ENCODE measurements at regions not wholly inside any gene's neighbourhood (a gene's known extent, or its start where the extent isn't known, plus 50 kb on each side); places are given as distances from the start of the nearest gene placed in this dataset.

- H3K79me2 ChIP-seq (replicated peaks; ENCODE audit: insufficient read depth, low read length) = no peaks in the 10 kb centered on the region
- no peaks in the 10 kb centered on the region for H3F3A ChIP-seq (ENCODE audit: insufficient read depth, low read length, poor library complexity, severe bottlenecking)
- no peaks in the 10 kb centered on the region for H3K27me3 ChIP-seq (ENCODE audit: insufficient read depth, low read depth, low read length)
- TF ChIP-seq EP300 (conservative IDR thresholded peaks at IDR 0.05; ENCODE audit: poor library complexity, severe bottlenecking) = no peak
- no peak for TF ChIP-seq POLR2AphosphoS5 (IDR thresholded peaks at IDR 0.05)
- no peak for TF ChIP-seq SMC3 (conservative IDR thresholded peaks at IDR 0.05; ENCODE audit: poor library complexity)
- no peak for TF ChIP-seq MXI1 (conservative IDR thresholded peaks at IDR 0.05; ENCODE audit: poor library complexity, severe bottlenecking)
- TF ChIP-seq TAF1 (IDR thresholded peaks at IDR 0.05; ENCODE audit: low read depth) = no peak
- no peak for TF ChIP-seq CTCF (IDR thresholded peaks at IDR 0.05; ENCODE audit: poor library complexity, severe bottlenecking)
- no peak for TF ChIP-seq RAD21 (conservative IDR thresholded peaks at IDR 0.05)
- no peak for TF ChIP-seq REST (IDR thresholded peaks at IDR 0.05; ENCODE audit: borderline replicate concordance)
- TF ChIP-seq EZH2 (IDR thresholded peaks at IDR 0.05; ENCODE audit: borderline replicate concordance, insufficient read depth, low read length, poor library complexity, severe bottlenecking) = no peak
- H3K9me3 ChIP-seq (ENCODE audit: low read length) = no peaks in the 10 kb centered on the region
- no peak overlapping the region for H3K4me2 ChIP-seq (ENCODE audit: low read length)
- H2AFZ ChIP-seq (ENCODE audit: low read depth, low read length) = no peak overlapping the region
- H3K9me2 ChIP-seq (ENCODE audit: insufficient read depth, low read length) = no peaks in the 10 kb centered on the region
- H3K36me3 ChIP-seq (ENCODE audit: insufficient read depth, low read length) = no peaks in the 10 kb centered on the region
- H4K20me1 ChIP-seq (ENCODE audit: insufficient read depth) = no peaks in the 10 kb centered on the region
- H3K4me3 ChIP-seq (ENCODE audit: low read length) = no peak overlapping the region
- H3K27ac ChIP-seq (ENCODE audit: low read length) = no peak overlapping the region
- no peak overlapping the region for H3K9ac ChIP-seq (ENCODE audit: low read length)
Observed at GRCh38 chr1:221184131-221184794, 305.0 kb downstream of the HLX start.

GRCh38 chr1:221187174-221187573 is 307.9 kb downstream of the HLX start:
- Histone ChIP-seq H2AFZ (ENCODE audit: low read depth, low read length) (no peak overlapping the region), H4K20me1 (ENCODE audit: insufficient read depth) (no peaks in the 10 kb centered on the region), H3K9me2 (ENCODE audit: insufficient read depth, low read length) (no peaks in the 10 kb centered on the region), H3K36me3 (ENCODE audit: insufficient read depth, low read length) (no peaks in the 10 kb centered on the region), H3K9ac (ENCODE audit: low read length) (no peak overlapping the region), H3K27ac (ENCODE audit: low read length) (no peak overlapping the region), H3K4me2 (ENCODE audit: low read length) (no peak overlapping the region), H3K79me2 (replicated peaks; ENCODE audit: insufficient read depth, low read length) (no peaks in the 10 kb centered on the region), H3K4me3 (ENCODE audit: low read length) (no peak overlapping the region), H3K9me3 (ENCODE audit: low read length) (no peaks in the 10 kb centered on the region), H3K27me3 (ENCODE audit: insufficient read depth, low read depth, low read length) (no peaks in the 10 kb centered on the region), H3F3A (ENCODE audit: insufficient read depth, low read length, poor library complexity, severe bottlenecking) (no peaks in the 10 kb centered on the region)
- no peak for TF ChIP-seq EP300 (conservative IDR thresholded peaks at IDR 0.05; ENCODE audit: poor library complexity, severe bottlenecking)
- TF ChIP-seq CTCF (IDR thresholded peaks at IDR 0.05; ENCODE audit: poor library complexity, severe bottlenecking) = no peak
- no peak for TF ChIP-seq SMC3 (conservative IDR thresholded peaks at IDR 0.05; ENCODE audit: poor library complexity)
- TF ChIP-seq TAF1 (IDR thresholded peaks at IDR 0.05; ENCODE audit: low read depth) = no peak
- TF ChIP-seq EZH2 (IDR thresholded peaks at IDR 0.05; ENCODE audit: borderline replicate concordance, insufficient read depth, low read length, poor library complexity, severe bottlenecking) = no peak
- no peak for TF ChIP-seq POLR2AphosphoS5 (IDR thresholded peaks at IDR 0.05)
